HG02623 (cell line): ENCODE measurements at regions not wholly inside any gene's neighbourhood (a gene's known extent, or its start where the extent isn't known, plus 50 kb on each side); places are given as distances from the start of the nearest gene placed in this dataset.
"Not testable (repeated sequence)": the region's sequence is repeated elsewhere in the genome, so short reads cannot be mapped to it uniquely, and the experiment has no call there.

ENCODE experiments used
- ATAC-seq: cut with Tn5 transposase; IDR thresholded peaks from one replicate; pipeline ENCODE4 v1.9.1; 2021; ENCODE audit warnings: moderate library complexity; ENCODE audit not compliant: unreplicated experiment

GRCh38 chr4:60814549-60814948, 385.6 kb upstream of the ADGRL3 start:
- no peak for ATAC-seq

DNA sequence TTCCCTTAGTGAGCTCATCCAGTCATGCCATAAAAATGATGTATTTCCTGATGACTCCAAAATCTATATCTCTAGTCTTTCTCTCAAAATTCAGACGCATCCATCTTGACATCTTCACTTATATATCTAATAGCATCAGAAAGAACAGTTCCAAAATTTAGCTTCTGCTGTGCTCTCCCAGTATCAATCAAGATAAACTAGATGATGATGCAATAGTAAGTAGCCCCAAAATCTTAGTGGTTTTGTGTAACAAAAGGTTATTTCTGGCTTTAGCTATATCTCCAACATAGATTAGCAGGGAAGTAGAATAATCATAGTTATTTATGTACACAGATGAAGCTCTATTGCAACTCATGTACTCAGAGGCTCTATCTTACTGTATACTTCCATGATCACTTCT, 382.5 kb upstream of the ADGRL3 start:
- no peak for ATAC-seq

GRCh38 chr4:60822986-60823385, 377.1 kb upstream of the ADGRL3 start:
- ATAC-seq = no peak

DNA sequence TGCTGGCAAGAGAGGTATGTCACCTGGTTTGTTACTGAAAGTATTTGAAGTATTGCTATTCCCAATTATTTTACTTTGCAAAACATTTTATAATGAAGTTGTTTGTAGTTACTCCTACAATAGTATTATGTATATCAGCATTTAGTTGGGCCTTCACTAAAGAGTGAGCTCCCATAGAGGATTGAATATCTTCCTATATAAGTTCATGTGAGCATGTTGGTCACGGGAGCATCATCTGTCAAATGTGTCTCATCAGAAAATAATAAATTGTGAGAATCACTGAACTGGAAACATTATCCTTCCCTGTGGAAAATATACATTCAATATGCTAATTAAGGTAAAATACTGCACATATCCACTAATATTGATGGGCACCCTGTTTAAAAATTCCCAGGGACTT, 360.1 kb upstream of the ADGRL3 start:
- no peak for ATAC-seq

DNA sequence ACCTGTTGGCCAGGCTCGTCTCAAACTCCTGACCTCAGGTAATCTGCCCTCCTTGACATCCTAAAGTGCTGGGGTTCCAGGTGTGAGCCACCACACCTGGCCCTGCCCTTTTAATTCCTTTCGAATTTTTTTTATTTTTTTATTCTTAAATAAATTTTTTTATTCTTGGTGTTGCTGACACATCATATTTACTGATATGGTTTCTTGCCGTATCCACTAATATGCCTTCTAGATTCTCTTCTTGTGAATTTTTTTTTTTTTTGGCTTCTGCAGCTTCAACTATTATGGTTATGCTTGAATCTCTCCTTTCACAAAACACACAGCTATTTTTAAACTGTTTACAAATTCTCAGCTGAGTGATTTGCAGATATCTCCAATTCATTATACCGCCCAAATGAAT, 353.4 kb upstream of the ADGRL3 start:
- no peak for ATAC-seq

DNA sequence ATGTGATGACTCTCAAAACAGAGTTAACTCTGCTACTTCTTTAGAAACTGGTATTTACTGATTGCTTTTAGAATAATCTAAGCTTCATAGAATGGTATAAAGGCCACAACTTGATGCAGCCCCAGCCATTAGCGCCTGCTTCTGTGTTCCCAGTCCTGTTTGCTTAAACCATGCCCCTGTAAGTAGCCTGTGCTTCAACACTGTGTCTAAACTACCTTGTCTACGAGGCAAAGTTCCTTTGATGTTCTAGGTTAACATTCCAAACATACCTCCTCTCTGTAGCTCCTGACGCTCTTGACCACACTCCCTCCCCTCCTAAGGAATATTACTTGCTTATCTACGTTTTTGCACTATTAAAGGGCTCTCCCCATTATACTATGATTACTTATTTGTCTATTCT, 352.5 kb upstream of the ADGRL3 start:
- ATAC-seq = no peak

- no peak for ATAC-seq
Measured at GRCh38 chr4:60857130-60857753, 342.9 kb upstream of the ADGRL3 start.

DNA sequence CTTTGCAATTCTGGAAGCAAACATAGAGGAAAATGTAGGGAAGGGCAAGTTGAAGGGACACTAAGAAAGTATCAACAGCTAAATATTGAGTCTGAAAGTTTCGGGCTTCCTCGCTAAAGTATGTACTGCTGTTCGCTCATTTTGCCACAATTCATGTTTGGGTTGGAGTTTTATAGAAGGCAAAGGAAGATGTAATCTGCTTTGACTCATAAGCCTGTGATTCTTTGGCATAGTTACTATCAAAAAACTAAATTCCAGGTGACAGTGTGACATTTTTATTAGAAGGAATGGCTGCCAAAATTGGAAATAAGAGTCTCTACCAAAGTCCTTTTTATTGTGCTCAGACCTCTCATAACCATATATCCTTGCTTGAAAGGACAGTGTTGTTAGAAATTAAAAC, 336.7 kb upstream of the ADGRL3 start:
- no peak for ATAC-seq

GRCh38 chr4:60865273-60865672, 334.9 kb upstream of the ADGRL3 start:
- no peak for ATAC-seq

DNA sequence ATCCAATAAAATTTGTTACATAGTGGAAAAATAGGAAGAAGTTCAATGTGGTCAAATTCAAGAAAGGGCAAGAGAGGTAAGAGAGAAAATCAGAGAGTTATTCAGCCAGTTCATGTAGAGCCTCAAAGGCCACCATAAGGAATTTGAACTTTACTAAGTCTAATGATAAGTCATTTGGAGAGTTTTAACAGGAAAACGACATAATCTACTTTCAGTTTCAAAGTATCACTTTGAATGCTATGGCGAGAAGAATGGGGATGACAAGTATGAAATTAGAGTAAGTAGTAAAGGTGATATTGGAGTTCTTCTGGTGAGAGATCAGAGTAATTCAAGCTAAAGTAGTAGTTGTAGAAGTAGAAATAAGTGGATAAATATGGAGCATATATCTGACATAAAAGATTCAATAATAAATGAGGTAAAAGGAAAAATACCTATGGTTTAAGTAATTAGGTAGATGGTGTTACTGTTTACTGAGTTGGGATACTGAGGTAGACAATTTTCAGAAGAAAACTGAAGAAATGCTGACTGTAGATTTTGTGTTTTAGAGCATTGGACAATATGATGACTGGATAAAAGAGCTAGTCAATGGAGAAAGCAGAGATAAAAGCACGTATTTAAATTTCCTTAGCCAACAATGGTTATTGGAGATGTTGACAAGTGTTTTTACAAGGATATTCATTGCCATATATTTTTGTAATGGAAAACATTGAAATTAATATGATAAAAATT, 331.7 kb upstream of the ADGRL3 start:
- no peak for ATAC-seq

DNA sequence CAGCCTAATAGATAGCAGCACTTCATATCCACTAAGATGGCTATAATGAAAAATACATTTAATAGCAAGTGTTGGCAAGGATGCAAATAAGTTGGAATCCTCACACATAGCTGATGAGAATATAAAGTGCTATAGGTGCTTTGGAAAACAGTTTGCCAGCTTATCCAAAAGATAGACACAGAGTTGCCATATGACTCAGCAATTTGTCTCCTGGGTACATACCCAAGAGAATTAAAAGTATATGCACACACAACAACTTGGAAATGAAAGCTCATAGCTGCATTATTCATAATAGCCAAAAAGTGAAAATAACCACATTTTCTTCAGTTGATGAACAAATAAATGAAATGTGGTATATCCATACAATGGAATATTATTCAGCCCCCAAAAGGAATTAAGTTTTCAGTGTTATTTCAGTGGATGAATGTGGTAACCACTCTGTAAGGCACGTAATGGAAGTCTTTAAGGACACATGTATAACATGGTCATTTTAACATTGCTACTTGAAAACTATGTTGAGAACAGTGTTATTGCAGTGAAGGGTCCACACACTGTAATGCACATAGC, 320.9 kb upstream of the ADGRL3 start:
- no peak for ATAC-seq

DNA sequence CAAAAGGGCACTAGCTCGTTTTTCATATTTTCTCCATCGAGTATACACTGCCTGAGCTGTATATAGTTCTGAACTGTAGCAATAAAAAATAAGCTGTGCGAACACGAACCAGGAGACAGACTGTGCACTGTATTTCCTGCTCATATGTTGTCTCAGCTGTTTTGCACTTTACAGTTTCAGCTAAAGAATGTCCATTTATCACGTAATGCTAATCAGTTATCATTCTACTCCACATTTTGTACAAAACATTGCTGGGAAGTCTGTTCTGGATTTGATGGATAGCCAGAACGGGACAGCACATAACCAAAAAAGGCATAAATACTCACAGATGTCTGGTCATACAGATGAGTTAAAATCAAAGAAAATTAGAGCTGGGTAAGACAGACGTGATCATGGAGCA, 315.5 kb upstream of the ADGRL3 start:
- ATAC-seq = no peak

- ATAC-seq = no peak
Measured at GRCh38 chr4:60885011-60885410, 315.1 kb upstream of the ADGRL3 start.

- ATAC-seq = no peak
Measured at GRCh38 chr4:60890743-60891142, 309.4 kb upstream of the ADGRL3 start.

DNA sequence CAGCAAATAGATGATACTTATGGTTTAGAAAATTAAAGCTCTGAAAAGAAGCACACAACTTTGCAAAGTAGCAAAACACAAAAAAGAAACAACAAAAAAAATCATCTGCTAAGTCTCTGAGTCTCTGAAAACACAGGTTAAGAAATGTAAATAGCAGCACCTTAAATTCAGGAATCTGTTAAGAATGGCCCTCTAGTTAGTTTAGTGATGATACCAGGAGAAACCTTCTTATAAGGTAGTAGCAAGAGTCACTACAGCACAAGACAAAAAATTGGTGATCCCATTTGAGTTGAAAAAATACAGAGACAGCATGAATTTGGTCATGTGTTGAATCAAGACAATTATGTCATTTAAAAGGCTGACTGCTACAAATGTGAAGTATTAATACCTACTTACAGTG, 308.2 kb upstream of the ADGRL3 start:
- ATAC-seq = no peak

DNA sequence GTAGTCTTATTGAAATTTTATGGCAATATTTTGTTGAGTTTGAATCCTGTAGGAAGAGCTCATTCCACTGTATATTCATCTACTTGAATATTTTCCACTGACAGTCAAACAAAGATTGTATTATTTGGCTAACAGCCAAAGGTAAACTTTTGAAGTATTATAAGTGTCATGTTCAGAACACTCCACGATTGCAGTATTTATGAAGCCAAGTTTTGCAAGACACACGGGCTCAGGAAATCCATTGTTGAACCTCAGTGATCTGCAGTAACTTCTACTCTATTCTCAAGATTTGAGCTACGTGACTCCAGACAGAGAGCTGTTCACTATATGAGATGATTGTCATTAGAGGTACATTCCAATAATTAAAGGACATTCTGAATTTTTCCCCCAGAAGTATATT, 302.7 kb upstream of the ADGRL3 start:
- ATAC-seq = no peak

DNA sequence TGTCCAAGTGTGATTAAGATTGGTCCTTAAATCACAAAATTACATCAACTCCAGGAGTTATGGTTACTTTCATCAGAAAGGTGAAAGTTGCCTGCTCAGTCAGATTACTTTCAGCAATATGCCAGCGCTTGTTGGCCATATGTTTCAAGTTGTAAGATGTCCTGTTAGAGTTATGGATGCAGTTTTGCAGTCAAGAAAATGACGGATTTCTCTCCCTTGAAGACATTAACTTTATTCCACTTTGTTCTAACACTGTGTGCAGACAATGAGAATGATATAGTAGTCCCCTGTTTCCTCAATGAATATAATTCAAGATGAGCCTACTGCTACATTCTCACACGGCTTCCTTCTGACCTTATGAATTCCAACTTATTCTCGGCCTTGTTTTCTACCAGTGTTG, 295.0 kb upstream of the ADGRL3 start:
- no peak for ATAC-seq

- no peak for ATAC-seq
Measured at GRCh38 chr4:60911127-60911526, 289.0 kb upstream of the ADGRL3 start.

GRCh38 chr4:60913002-60913401, 287.1 kb upstream of the ADGRL3 start:
- ATAC-seq = no peak

- no peak for ATAC-seq
Measured at GRCh38 chr4:60913671-60914070, 286.5 kb upstream of the ADGRL3 start.

- not testable (repeated sequence) for ATAC-seq
Measured at GRCh38 chr4:60921735-60922134, 278.4 kb upstream of the ADGRL3 start.

DNA sequence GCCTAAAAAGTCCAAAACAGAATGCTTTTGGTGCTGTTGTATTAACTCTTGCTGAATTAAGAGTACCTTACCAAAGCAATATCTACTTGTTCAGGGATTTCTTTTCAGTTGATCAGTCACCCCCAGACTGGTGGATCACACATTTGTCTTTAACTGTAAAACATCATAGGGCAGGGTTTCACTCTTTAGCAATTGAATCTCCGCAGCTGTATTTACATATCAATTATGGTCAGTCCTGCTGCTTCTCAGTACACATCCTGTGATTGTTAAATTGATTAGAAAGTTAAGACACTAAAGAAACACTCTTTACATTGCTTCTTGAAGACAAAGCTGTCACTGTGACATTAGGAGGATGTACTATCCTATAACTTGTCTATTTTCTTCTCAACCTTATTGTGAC, 277.1 kb upstream of the ADGRL3 start:
- no peak for ATAC-seq

- no peak for ATAC-seq
Measured at GRCh38 chr4:60926624-60927023, 273.5 kb upstream of the ADGRL3 start.
